GM12878 (cell line): ENCODE measurements at regions not wholly inside any gene's neighbourhood (a gene's known extent, or its start where the extent isn't known, plus 50 kb on each side); places are given as distances from the start of the nearest gene placed in this dataset.

ENCODE experiments used
- ATAC-seq: fragments of 200-7000 bp; cut with Tn5 transposase; 3 replicates; pipeline ENCODE4 v1.9.1; 2020; ENCODE audit warnings: mild to moderate bottlenecking, moderate library complexity
- BruUV-seq: library from RNA; stranded (reverse); fragments of 400-500 nt; replicated peaks from 2 replicates; lab custom pipeline; 2021; lab: Mats Ljungman, UMichigan
- CTCF ChIA-PET: fragments of 300-600 bp; sonication (Branson Sonifier 250); formaldehyde crosslinking; extraction: SDS; loops from one replicate; lab custom pipeline; 2021; ENCODE audit warnings: inconsistent platforms; lab: Yijun Ruan, JAX
- POLR2A ChIA-PET: fragments of 350-600 bp; formaldehyde crosslinking; extraction: SDS; loops from one replicate; lab custom pipeline; 2021; ENCODE audit warnings: inconsistent platforms; lab: Charles Lee
- RAD21 ChIA-PET: fragments of 300-600 bp; sonication (Branson Sonifier 250); formaldehyde crosslinking; loops from one replicate; lab custom pipeline; 2023; ENCODE audit warnings: antibody characterized with exemption; ENCODE audit not compliant: unreplicated experiment; lab: Charles Lee
- SMC1A ChIA-PET: fragments of 300-600 bp; sonication (Branson Sonifier 250); formaldehyde crosslinking; loops from one replicate; lab custom pipeline; 2023; ENCODE audit not compliant: unreplicated experiment, uncharacterized antibody; lab: Charles Lee
- DNase-seq: peaks from one replicate; pipeline ENCODE4 v3.0.0-alpha.2; 2011; ENCODE audit warnings: low read depth, low spot score
- FAIRE-seq: peaks from 3 replicates; lab custom pipeline; 2011; peaks lifted over from hg19 to GRCh38; lab: Jason Lieb, UNC
- H2AFZ ChIP-seq: 2 replicates; pipeline ENCODE4 v1.6.0; 2011; ENCODE audit warnings: low read depth, low read length, control low read depth; ENCODE audit not compliant: control insufficient read depth
- H3K27ac ChIP-seq: 2 replicates; pipeline ENCODE4 v1.5.1; 2011; ENCODE audit warnings: control low read depth; ENCODE audit not compliant: control insufficient read depth, insufficient read depth
- H3K27me3 ChIP-seq, 2 experiments: replicated peaks in 1 of 2; 2 replicates each; pipeline versions ENCODE4 v1.6.0 to v1.6.1; 2011; ENCODE audit warnings: low read length in 1 of 2; ENCODE audit not compliant: control insufficient read depth in 2 of 2, insufficient read depth in 2 of 2
- H3K36me3 ChIP-seq, 2 experiments: 2 replicates each; pipeline ENCODE4 v1.5.1; 2011; ENCODE audit warnings: low read length in 1 of 2; ENCODE audit not compliant: control insufficient read depth in 2 of 2, insufficient read depth in 2 of 2
- H3K4me1 ChIP-seq: 2 replicates; pipeline ENCODE4 v1.6.1; 2011; ENCODE audit warnings: mild to moderate bottlenecking, low read length, moderate library complexity, mixed read lengths; ENCODE audit not compliant: control insufficient read depth, insufficient read depth
- H3K4me2 ChIP-seq: 2 replicates; pipeline ENCODE4 v1.6.0; 2011; ENCODE audit warnings: control low read depth; ENCODE audit not compliant: control insufficient read depth, insufficient read depth
- H3K4me3 ChIP-seq: fragments of 200-600 bp; sonication (generic); 2 replicates; pipeline ENCODE4 v1.5.1; 2016
- H3K79me2 ChIP-seq: 2 replicates; pipeline ENCODE4 v1.6.0; 2011; ENCODE audit warnings: low read length; ENCODE audit not compliant: control insufficient read depth, insufficient read depth
- H3K9ac ChIP-seq: 2 replicates; pipeline ENCODE4 v1.8.0; 2011; ENCODE audit warnings: low read length, control low read depth, mixed read lengths; ENCODE audit not compliant: control insufficient read depth, insufficient read depth
- H3K9me3 ChIP-seq: replicated peaks from 3 replicates; pipeline ENCODE4 v1.5.1; 2011; ENCODE audit warnings: mild to moderate bottlenecking, low read length; ENCODE audit not compliant: control insufficient read depth, insufficient read depth
- H4K20me1 ChIP-seq: 2 replicates; pipeline ENCODE4 v1.6.0; 2011; ENCODE audit not compliant: control insufficient read depth, insufficient read depth
- CREB1 ChIP-seq: IDR thresholded peaks from 2 replicates; pipeline ENCODE4 v1.6.1; 2012; ENCODE audit warnings: low read depth, mild to moderate bottlenecking, inconsistent platforms
- JUNB ChIP-seq: IDR thresholded peaks from 2 replicates; pipeline ENCODE4 v1.6.1; 2016; ENCODE audit warnings: antibody characterized with exemption, mild to moderate bottlenecking
- MYB ChIP-seq: fragments of 150-350 bp; IDR thresholded peaks from 2 replicates; pipeline ENCODE4 v1.6.1; 2014; ENCODE audit warnings: mild to moderate bottlenecking, low read depth, low read length, borderline replicate concordance
- RBBP5 ChIP-seq: fragments of 200-600 bp; sonication (generic); conservative IDR thresholded peaks from 2 replicates; pipeline ENCODE4 v1.6.1; 2016
- TARDBP ChIP-seq: IDR thresholded peaks from 2 replicates; pipeline ENCODE4 v1.6.1; 2016; ENCODE audit warnings: borderline replicate concordance
- WRNIP1 ChIP-seq: IDR thresholded peaks from 2 replicates; pipeline ENCODE4 v1.6.1; 2011; ENCODE audit warnings: low read depth, low read length, improper control_type of control experiment, borderline replicate concordance
- ZNF24 ChIP-seq: fragments of 450-650 bp; IDR thresholded peaks from 2 replicates; pipeline ENCODE4 v1.6.1; 2017; ENCODE audit warnings: antibody characterized with exemption, mild to moderate bottlenecking
- in situ Hi-C: fragments of 300-500 bp; cut with MboI; formaldehyde crosslinking; loops from 9 replicates; pipeline ENCODE4 v1.14.3; 2018; ENCODE audit warnings: mixed read lengths
- intact Hi-C: fragments of 100-400 bp; cut with micrococcal nuclease; formaldehyde crosslinking; loops from one replicate; pipeline ENCODE4 v1.14.2; 2022; ENCODE audit not compliant: unreplicated experiment
- TF ChIP-seq, protein P1 (sequence below): fragments of 450-650 bp; IDR thresholded peaks from 2 replicates; pipeline ENCODE4 v1.6.1; 2018; ENCODE audit warnings: borderline replicate concordance, mild to moderate bottlenecking; ENCODE audit not compliant: partially characterized antibody

DNA sequence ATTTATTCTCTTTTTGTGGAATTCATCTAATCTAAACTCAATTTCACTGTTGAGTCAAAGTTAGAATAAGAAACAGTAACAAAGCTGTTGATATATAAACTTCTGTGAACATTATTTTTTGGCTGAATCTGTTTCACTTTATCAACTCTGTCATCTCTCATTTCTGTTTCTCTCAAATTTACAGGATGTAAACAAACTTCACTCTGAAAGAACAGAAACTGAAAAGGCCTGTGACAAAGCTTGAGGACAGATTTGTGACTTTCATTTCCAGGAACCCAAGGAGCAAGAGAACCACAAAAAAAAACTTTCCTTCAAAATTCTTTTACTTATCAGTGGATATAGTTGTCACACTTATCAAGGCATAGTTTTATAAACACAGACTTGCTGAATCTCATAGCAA, 447.9 kb upstream of the OPRM1 start:
- ChIA-PET POLR2A (no interaction called here), CTCF (no interaction called here)
- no peak overlapping the region for H3K4me3 ChIP-seq
- H3K4me1 ChIP-seq = 0 out of 2 replicates have a peak, but pooled peaks cover 2% of the 10 kb centered on the region
- H3K9ac ChIP-seq = no peak overlapping the region
- H3K9me3 ChIP-seq = no peaks in the 10 kb centered on the region
- H2AFZ ChIP-seq = peak overlapping the region; percentile 45; the same call in 1 of the 2 replicates
- TF ChIP-seq CREB1 (no peak), JUNB (no peak), MYB (no peak), WRNIP1 (no peak), ZNF24 (no peak), TARDBP (no peak), RBBP5 (no peak)
- TF ChIP-seq, protein P1, sequence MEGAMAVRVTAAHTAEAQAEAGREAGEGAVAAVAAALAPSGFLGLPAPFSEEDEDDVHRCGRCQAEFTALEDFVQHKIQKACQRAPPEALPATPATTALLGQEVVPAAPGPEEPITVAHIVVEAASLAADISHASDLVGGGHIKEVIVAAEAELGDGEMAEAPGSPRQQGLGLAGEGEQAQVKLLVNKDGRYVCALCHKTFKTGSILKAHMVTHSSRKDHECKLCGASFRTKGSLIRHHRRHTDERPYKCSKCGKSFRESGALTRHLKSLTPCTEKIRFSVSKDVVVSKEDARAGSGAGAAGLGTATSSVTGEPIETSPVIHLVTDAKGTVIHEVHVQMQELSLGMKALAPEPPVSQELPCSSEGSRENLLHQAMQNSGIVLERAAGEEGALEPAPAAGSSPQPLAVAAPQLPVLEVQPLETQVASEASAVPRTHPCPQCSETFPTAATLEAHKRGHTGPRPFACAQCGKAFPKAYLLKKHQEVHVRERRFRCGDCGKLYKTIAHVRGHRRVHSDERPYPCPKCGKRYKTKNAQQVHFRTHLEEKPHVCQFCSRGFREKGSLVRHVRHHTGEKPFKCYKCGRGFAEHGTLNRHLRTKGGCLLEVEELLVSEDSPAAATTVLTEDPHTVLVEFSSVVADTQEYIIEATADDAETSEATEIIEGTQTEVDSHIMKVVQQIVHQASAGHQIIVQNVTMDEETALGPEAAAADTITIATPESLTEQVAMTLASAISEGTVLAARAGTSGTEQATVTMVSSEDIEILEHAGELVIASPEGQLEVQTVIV = no peak
- TF ChIP-seq, all 136 proteins: peak for 0
- RAD21 ChIA-PET = no interaction called here
- no peaks in the 10 kb centered on the region for H3K79me2 ChIP-seq
- no peaks in the 10 kb centered on the region for H3K27me3 ChIP-seq
- no TSS peak for BruUV-seq
- H3K4me2 ChIP-seq = peak overlapping the region; percentile 60
- ATAC-seq (peak; percentile 32; the same call in 2 of the 3 replicates), FAIRE-seq (no peak), DNase-seq (peak; percentile 8)
- SMC1A ChIA-PET = no interaction called here
- in situ Hi-C loops = no loop called here
- H3K27ac ChIP-seq = peak overlapping the region; percentile 10; the same call in 1 of the 2 replicates
- no peaks in the 10 kb centered on the region for H4K20me1 ChIP-seq
- intact Hi-C loops = loop anchor here (2.0 kb wide), 1 partner anchor 38 kb away; no protein-coding TSS in a partner anchor
- H3K36me3 ChIP-seq = no peaks in the 10 kb centered on the region
